ENCODE measurements at regions not wholly inside any gene's neighbourhood (a gene's known extent, or its start where the extent isn't known, plus 50 kb on each side); places are given as distances from the start of the nearest gene placed in this dataset.
"Not testable (repeated sequence)": the region's sequence is repeated elsewhere in the genome, so short reads cannot be mapped to it uniquely, and the experiment has no call there.

- H2BK15ac ChIP-seq (ENCODE audit: low read depth, low read length); BruUV-seq (replicated peaks); H2BK120ac ChIP-seq (ENCODE audit: low read depth, low read length); POLR2A ChIA-PET (ENCODE audit: unreplicated experiment); H3K9me1 ChIP-seq (ENCODE audit: insufficient read depth, low read length); H3K36me3 ChIP-seq (ENCODE audit: control insufficient read depth, insufficient read depth, low read length); H3K4me1 ChIP-seq (ENCODE audit: control insufficient read depth, insufficient read depth, low read length); H3K18ac ChIP-seq (ENCODE audit: low read depth, low read length); H3K4ac ChIP-seq (ENCODE audit: low read depth, low read length); ATAC-seq (ENCODE audit: low read depth); H4K91ac ChIP-seq (ENCODE audit: insufficient read depth, low read depth, low read length); H3K23ac ChIP-seq (ENCODE audit: low read depth, low read length); dilution Hi-C loops (cut with HindIII; ENCODE audit: low sequenced_read_pairs, unreplicated experiment); H3K9ac ChIP-seq (ENCODE audit: low read depth, low read length); H2AFZ ChIP-seq (replicated peaks; ENCODE audit: low read length, poor library complexity); H3K27ac ChIP-seq (ENCODE audit: insufficient read depth, low read length); H2BK20ac ChIP-seq (ENCODE audit: low read depth, low read length); H4K8ac ChIP-seq (ENCODE audit: low read depth in 2 of 2, low read length in 2 of 2); H3K4me3 ChIP-seq (ENCODE audit: insufficient read depth, low read depth, low read length); H4K5ac ChIP-seq (ENCODE audit: low read depth, low read length); H2AK9ac ChIP-seq (replicated peaks; ENCODE audit: low read depth, low read length, poor library complexity); H3K79me1 ChIP-seq (ENCODE audit: low read depth in 1 of 2, low read length in 2 of 2); intact Hi-C loops (cut with micrococcal nuclease); H3K56ac ChIP-seq (ENCODE audit: extremely low read depth, insufficient read depth, low read length); H3K9me3 ChIP-seq (ENCODE audit: control insufficient read depth, insufficient read depth, low read length); H3K14ac ChIP-seq (replicated peaks; ENCODE audit: low read depth, low read length); H4K20me1 ChIP-seq (ENCODE audit: insufficient read depth, low read length); H2AK5ac ChIP-seq (ENCODE audit: low read depth, low read length); in situ Hi-C loops (cut with MboI; ENCODE audit: low sequenced_read_pairs): not testable (repeated sequence)
- Histone ChIP-seq H3K4me2 (ENCODE audit: low read depth, low read length) (peak overlapping the region; percentile 39; the same call in 1 of the 2 replicates), H2BK5ac (ENCODE audit: low read depth, low read length, poor library complexity, severe bottlenecking) (peak overlapping the region; percentile 30), H3K27me3 (ENCODE audit: control insufficient read depth, insufficient read depth, low read length) (peaks cover 32% of the 10 kb centered on the region)
- DNase-seq: peak; percentile 68
- CTCF ChIA-PET: interaction anchor here (0.7 to 1.1 kb wide), 2 partner anchors 16 to 538 kb away, joined by 3 read pairs; no protein-coding TSS in a partner anchor
- TF ChIP-seq BHLHE40 (IDR thresholded peaks at IDR 0.05; ENCODE audit: low read depth, low read length): peak; percentile 72
Measured at GRCh38 chr15:75776871-75777610, 64.4 kb upstream of the CSPG4 start.

Data from IMR-90 (cell line).